ENCODE measurements at regions not wholly inside any gene's neighbourhood (a gene's known extent, or its start where the extent isn't known, plus 50 kb on each side); places are given as distances from the start of the nearest gene placed in this dataset.
"Not testable (repeated sequence)": the region's sequence is repeated elsewhere in the genome, so short reads cannot be mapped to it uniquely, and the experiment has no call there.

GRCh38 chr11:38339835-38340440 lies 1741.9 kb upstream of the RAG2 start:
- Histone ChIP-seq H3K4me3 (ENCODE audit: low read length) (no peak overlapping the region), H3K4me1 (ENCODE audit: low read length) (no peaks in the 10 kb centered on the region), H3K79me2 (ENCODE audit: low read length) (no peaks in the 10 kb centered on the region), H3K36me3 (ENCODE audit: insufficient read depth, low read length) (no peaks in the 10 kb centered on the region), H3K4me2 (ENCODE audit: low read depth, low read length, poor library complexity, severe bottlenecking) (no peak overlapping the region), H3K27me3 (ENCODE audit: low read length) (no peaks in the 10 kb centered on the region), H3K9me2 (replicated peaks; ENCODE audit: insufficient read depth, low read length) (no peaks in the 10 kb centered on the region), H4K20me1 (ENCODE audit: insufficient read depth, low read depth, low read length) (no peaks in the 10 kb centered on the region), H3K9me3 (ENCODE audit: low read length) (peaks cover 20% of the 10 kb centered on the region), H2AFZ (ENCODE audit: low read length) (no peak overlapping the region), H3K9ac (ENCODE audit: low read length) (no peak overlapping the region), H3K27ac (ENCODE audit: low read length) (no peak overlapping the region)
- DNase-seq: no peak

- H4K20me1 ChIP-seq (ENCODE audit: insufficient read depth, low read depth, low read length); H3K9ac ChIP-seq (ENCODE audit: low read length); DNase-seq: not testable (repeated sequence)
Measured at GRCh38 chr11:38338022-38338421, 1740.0 kb upstream of the RAG2 start.

GRCh38 chr11:38332046-38332445 lies 1734.0 kb upstream of the RAG2 start:
- H3K27me3 ChIP-seq (ENCODE audit: low read length): no peaks in the 10 kb centered on the region
- no peaks in the 10 kb centered on the region for H4K20me1 ChIP-seq (ENCODE audit: insufficient read depth, low read depth, low read length)
- H3K9me2 ChIP-seq (replicated peaks; ENCODE audit: insufficient read depth, low read length): no peaks in the 10 kb centered on the region
- no peak overlapping the region for H3K4me3 ChIP-seq (ENCODE audit: low read length)
- no peak for DNase-seq
- H3K4me1 ChIP-seq (ENCODE audit: low read length): no peaks in the 10 kb centered on the region
- H3K27ac ChIP-seq (ENCODE audit: low read length): no peak overlapping the region
- H3K36me3 ChIP-seq (ENCODE audit: insufficient read depth, low read length): no peaks in the 10 kb centered on the region
- H3K79me2 ChIP-seq (ENCODE audit: low read length): no peaks in the 10 kb centered on the region
- H3K9me3 ChIP-seq (ENCODE audit: low read length): peaks cover 36% of the 10 kb centered on the region
- no peak overlapping the region for H3K4me2 ChIP-seq (ENCODE audit: low read depth, low read length, poor library complexity, severe bottlenecking)
- no peak overlapping the region for H3K9ac ChIP-seq (ENCODE audit: low read length)
- no peak overlapping the region for H2AFZ ChIP-seq (ENCODE audit: low read length)

More at GRCh38 chr11:38338022-38338421, 1740.0 kb upstream of the RAG2 start:
- not testable (repeated sequence) for H2AFZ ChIP-seq (ENCODE audit: low read length); H3K27me3 ChIP-seq (ENCODE audit: low read length); H3K4me3 ChIP-seq (ENCODE audit: low read length); H3K4me2 ChIP-seq (ENCODE audit: low read depth, low read length, poor library complexity, severe bottlenecking); H3K9me2 ChIP-seq (replicated peaks; ENCODE audit: insufficient read depth, low read length); H3K4me1 ChIP-seq (ENCODE audit: low read length); H3K36me3 ChIP-seq (ENCODE audit: insufficient read depth, low read length); H3K27ac ChIP-seq (ENCODE audit: low read length); H3K79me2 ChIP-seq (ENCODE audit: low read length)
- H3K9me3 ChIP-seq (ENCODE audit: low read length): peaks cover 24% of the 10 kb centered on the region

GRCh38 chr11:38330578-38330977 lies 1732.5 kb upstream of the RAG2 start:
- Histone ChIP-seq H3K9me2 (replicated peaks; ENCODE audit: insufficient read depth, low read length) (no peaks in the 10 kb centered on the region), H3K36me3 (ENCODE audit: insufficient read depth, low read length) (no peaks in the 10 kb centered on the region), H3K9ac (ENCODE audit: low read length) (no peak overlapping the region), H4K20me1 (ENCODE audit: insufficient read depth, low read depth, low read length) (no peaks in the 10 kb centered on the region), H3K27ac (ENCODE audit: low read length) (no peak overlapping the region), H3K4me2 (ENCODE audit: low read depth, low read length, poor library complexity, severe bottlenecking) (no peak overlapping the region), H3K9me3 (ENCODE audit: low read length) (peaks cover 33% of the 10 kb centered on the region), H3K4me1 (ENCODE audit: low read length) (no peaks in the 10 kb centered on the region), H3K27me3 (ENCODE audit: low read length) (no peaks in the 10 kb centered on the region), H3K79me2 (ENCODE audit: low read length) (no peaks in the 10 kb centered on the region), H3K4me3 (ENCODE audit: low read length) (no peak overlapping the region), H2AFZ (ENCODE audit: low read length) (no peak overlapping the region)
- DNase-seq: no peak

GRCh38 chr11:38323961-38324761 lies 1726.1 kb upstream of the RAG2 start:
- no peak for DNase-seq
- no peaks in the 10 kb centered on the region for H3K9me2 ChIP-seq (replicated peaks; ENCODE audit: insufficient read depth, low read length)
- peaks cover 19% of the 10 kb centered on the region for H3K9me3 ChIP-seq (ENCODE audit: low read length)
- H3K27me3 ChIP-seq (ENCODE audit: low read length): no peaks in the 10 kb centered on the region
- H3K36me3 ChIP-seq (ENCODE audit: insufficient read depth, low read length): no peaks in the 10 kb centered on the region
- no peak overlapping the region for H3K27ac ChIP-seq (ENCODE audit: low read length)
- H2AFZ ChIP-seq (ENCODE audit: low read length): no peak overlapping the region
- H3K9ac ChIP-seq (ENCODE audit: low read length): no peak overlapping the region
- no peaks in the 10 kb centered on the region for H3K79me2 ChIP-seq (ENCODE audit: low read length)
- H3K4me3 ChIP-seq (ENCODE audit: low read length): no peak overlapping the region
- H3K4me2 ChIP-seq (ENCODE audit: low read depth, low read length, poor library complexity, severe bottlenecking): no peak overlapping the region
- H4K20me1 ChIP-seq (ENCODE audit: insufficient read depth, low read depth, low read length): no peaks in the 10 kb centered on the region
- H3K4me1 ChIP-seq (ENCODE audit: low read length): no peaks in the 10 kb centered on the region

- no peaks in the 10 kb centered on the region for H4K20me1 ChIP-seq (ENCODE audit: insufficient read depth, low read depth, low read length)
- H3K9me3 ChIP-seq (ENCODE audit: low read length): peaks cover 46% of the 10 kb centered on the region
- no peak for DNase-seq
- no peaks in the 10 kb centered on the region for H3K79me2 ChIP-seq (ENCODE audit: low read length)
- H3K27ac ChIP-seq (ENCODE audit: low read length): no peak overlapping the region
- no peak overlapping the region for H3K4me3 ChIP-seq (ENCODE audit: low read length)
- no peak overlapping the region for H2AFZ ChIP-seq (ENCODE audit: low read length)
- H3K4me2 ChIP-seq (ENCODE audit: low read depth, low read length, poor library complexity, severe bottlenecking): no peak overlapping the region
- H3K9ac ChIP-seq (ENCODE audit: low read length): no peak overlapping the region
- H3K4me1 ChIP-seq (ENCODE audit: low read length): no peaks in the 10 kb centered on the region
- no peaks in the 10 kb centered on the region for H3K9me2 ChIP-seq (replicated peaks; ENCODE audit: insufficient read depth, low read length)
- no peaks in the 10 kb centered on the region for H3K36me3 ChIP-seq (ENCODE audit: insufficient read depth, low read length)
- no peaks in the 10 kb centered on the region for H3K27me3 ChIP-seq (ENCODE audit: low read length)
Measured at GRCh38 chr11:38315151-38315550, 1717.1 kb upstream of the RAG2 start.

- Histone ChIP-seq H3K9ac (ENCODE audit: low read length) (no peak overlapping the region), H4K20me1 (ENCODE audit: insufficient read depth, low read depth, low read length) (no peaks in the 10 kb centered on the region), H3K36me3 (ENCODE audit: insufficient read depth, low read length) (no peaks in the 10 kb centered on the region), H3K9me2 (replicated peaks; ENCODE audit: insufficient read depth, low read length) (no peaks in the 10 kb centered on the region), H2AFZ (ENCODE audit: low read length) (no peak overlapping the region), H3K4me1 (ENCODE audit: low read length) (no peaks in the 10 kb centered on the region), H3K79me2 (ENCODE audit: low read length) (no peaks in the 10 kb centered on the region), H3K27me3 (ENCODE audit: low read length) (no peaks in the 10 kb centered on the region), H3K4me2 (ENCODE audit: low read depth, low read length, poor library complexity, severe bottlenecking) (no peak overlapping the region), H3K27ac (ENCODE audit: low read length) (no peak overlapping the region), H3K4me3 (ENCODE audit: low read length) (no peak overlapping the region), H3K9me3 (ENCODE audit: low read length) (peaks cover 22% of the 10 kb centered on the region)
- no peak for DNase-seq
Measured at GRCh38 chr11:38307455-38307854, 1709.4 kb upstream of the RAG2 start.

- no peaks in the 10 kb centered on the region for H3K4me1 ChIP-seq (ENCODE audit: low read length)
- H3K36me3 ChIP-seq (ENCODE audit: insufficient read depth, low read length): no peaks in the 10 kb centered on the region
- H2AFZ ChIP-seq (ENCODE audit: low read length): no peak overlapping the region
- H4K20me1 ChIP-seq (ENCODE audit: insufficient read depth, low read depth, low read length): no peaks in the 10 kb centered on the region
- H3K4me3 ChIP-seq (ENCODE audit: low read length): no peak overlapping the region
- peaks cover 20% of the 10 kb centered on the region for H3K9me3 ChIP-seq (ENCODE audit: low read length)
- H3K9ac ChIP-seq (ENCODE audit: low read length): no peak overlapping the region
- DNase-seq: no peak
- no peak overlapping the region for H3K27ac ChIP-seq (ENCODE audit: low read length)
- H3K9me2 ChIP-seq (replicated peaks; ENCODE audit: insufficient read depth, low read length): no peaks in the 10 kb centered on the region
- H3K4me2 ChIP-seq (ENCODE audit: low read depth, low read length, poor library complexity, severe bottlenecking): no peak overlapping the region
- H3K79me2 ChIP-seq (ENCODE audit: low read length): no peaks in the 10 kb centered on the region
- H3K27me3 ChIP-seq (ENCODE audit: low read length): no peaks in the 10 kb centered on the region
Measured at GRCh38 chr11:38305682-38306081, 1707.6 kb upstream of the RAG2 start.
